ENCODE measurements at regions not wholly inside any gene's neighbourhood (a gene's known extent, or its start where the extent isn't known, plus 50 kb on each side); places are given as distances from the start of the nearest gene placed in this dataset.

DNA sequence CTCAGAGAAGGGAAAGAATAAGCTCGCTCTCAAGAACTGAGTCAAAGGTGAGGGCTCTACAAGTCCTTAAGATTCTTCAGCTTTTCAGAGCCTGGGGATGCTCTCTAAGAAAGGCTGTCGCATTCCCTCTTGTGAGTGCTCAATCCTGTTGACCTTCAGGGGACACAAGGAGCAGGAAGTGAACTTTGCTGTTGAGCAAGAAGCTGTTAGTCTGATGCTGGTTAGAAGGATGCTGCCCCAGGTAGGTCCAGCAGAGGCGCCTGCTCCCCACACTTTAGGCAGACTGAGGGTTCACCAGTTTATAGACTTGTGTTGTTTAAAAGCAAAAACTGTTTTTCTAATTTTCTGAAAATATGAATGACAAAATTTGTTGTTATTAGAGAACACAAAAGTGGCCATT lies 125.4 kb upstream of the SPOCK3 start:
- no peak for DNase-seq (ENCODE audit: insufficient read length, low spot score, missing footprints)
- H3K4me1 ChIP-seq (ENCODE audit: insufficient read depth, low read length): no peaks in the 10 kb centered on the region
- no peaks in the 10 kb centered on the region for H3K27me3 ChIP-seq (ENCODE audit: insufficient read depth, low read length)

DNA sequence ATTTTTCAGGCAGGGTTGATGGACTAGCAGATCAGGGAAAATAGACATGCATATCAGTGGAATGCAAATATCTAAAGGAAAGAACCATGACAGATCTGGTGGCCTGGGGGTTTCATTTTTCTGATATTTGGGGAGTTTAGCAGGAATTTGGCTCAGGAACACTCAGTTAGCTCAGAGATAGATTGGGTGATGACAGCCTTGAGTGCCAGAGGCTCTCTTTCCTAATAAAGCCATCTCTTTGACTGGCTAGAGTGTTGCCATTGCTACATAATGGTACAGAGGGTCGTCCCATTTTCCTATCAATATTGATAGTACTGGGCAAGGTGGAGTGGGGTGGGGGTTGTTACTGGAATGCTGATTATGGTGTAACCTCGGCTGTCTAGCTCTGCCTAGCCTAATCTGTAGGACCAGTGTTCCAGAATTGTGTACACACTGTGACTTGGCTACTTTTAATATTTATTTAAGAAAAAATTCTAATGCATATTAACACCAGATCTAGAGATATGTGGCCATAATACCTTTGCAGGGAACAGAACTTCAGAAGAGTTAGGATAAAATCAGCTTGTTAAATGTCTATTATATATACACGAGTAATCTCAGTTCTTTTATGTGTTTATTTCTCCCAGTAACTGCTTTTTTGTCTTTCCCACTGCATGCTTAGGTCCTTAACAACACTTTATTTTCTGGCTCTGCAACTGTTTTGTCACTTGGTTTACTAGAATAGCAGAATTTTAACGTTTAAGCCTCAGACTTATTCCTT lies 145.0 kb upstream of the SPOCK3 start:
- no peaks in the 10 kb centered on the region for H3K36me3 ChIP-seq (ENCODE audit: insufficient read depth, low read length)
- H3K4me3 ChIP-seq (ENCODE audit: insufficient read depth, low read length): no peak overlapping the region
- TF ChIP-seq, protein P1, sequence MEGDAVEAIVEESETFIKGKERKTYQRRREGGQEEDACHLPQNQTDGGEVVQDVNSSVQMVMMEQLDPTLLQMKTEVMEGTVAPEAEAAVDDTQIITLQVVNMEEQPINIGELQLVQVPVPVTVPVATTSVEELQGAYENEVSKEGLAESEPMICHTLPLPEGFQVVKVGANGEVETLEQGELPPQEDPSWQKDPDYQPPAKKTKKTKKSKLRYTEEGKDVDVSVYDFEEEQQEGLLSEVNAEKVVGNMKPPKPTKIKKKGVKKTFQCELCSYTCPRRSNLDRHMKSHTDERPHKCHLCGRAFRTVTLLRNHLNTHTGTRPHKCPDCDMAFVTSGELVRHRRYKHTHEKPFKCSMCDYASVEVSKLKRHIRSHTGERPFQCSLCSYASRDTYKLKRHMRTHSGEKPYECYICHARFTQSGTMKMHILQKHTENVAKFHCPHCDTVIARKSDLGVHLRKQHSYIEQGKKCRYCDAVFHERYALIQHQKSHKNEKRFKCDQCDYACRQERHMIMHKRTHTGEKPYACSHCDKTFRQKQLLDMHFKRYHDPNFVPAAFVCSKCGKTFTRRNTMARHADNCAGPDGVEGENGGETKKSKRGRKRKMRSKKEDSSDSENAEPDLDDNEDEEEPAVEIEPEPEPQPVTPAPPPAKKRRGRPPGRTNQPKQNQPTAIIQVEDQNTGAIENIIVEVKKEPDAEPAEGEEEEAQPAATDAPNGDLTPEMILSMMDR (IDR thresholded peaks at IDR 0.05; ENCODE audit: extremely low read depth, low read depth, low read length): no peak
- H4K20me1 ChIP-seq (ENCODE audit: insufficient read depth, low read length): no peaks in the 10 kb centered on the region
- no peaks in the 10 kb centered on the region for H3K9me3 ChIP-seq (ENCODE audit: low read depth, low read length)
- DNase-seq (ENCODE audit: insufficient read length, low spot score, missing footprints): no peak
- no peak overlapping the region for H2AFZ ChIP-seq (ENCODE audit: low read length)
- no peak overlapping the region for H3K4me2 ChIP-seq (ENCODE audit: insufficient read depth, low read length)
- H3K27me3 ChIP-seq (ENCODE audit: insufficient read depth, low read length): no peaks in the 10 kb centered on the region
- H3K27ac ChIP-seq (ENCODE audit: low read depth, low read length): no peak overlapping the region
- no peaks in the 10 kb centered on the region for H3K79me2 ChIP-seq (ENCODE audit: insufficient read depth, low read length)
- H3K4me1 ChIP-seq (ENCODE audit: insufficient read depth, low read length): no peaks in the 10 kb centered on the region

More for the DNA sequence above, 125.4 kb upstream of the SPOCK3 start:
- Histone ChIP-seq H3K4me3 (ENCODE audit: insufficient read depth, low read length) (no peak overlapping the region), H4K20me1 (ENCODE audit: insufficient read depth, low read length) (no peaks in the 10 kb centered on the region), H3K4me2 (ENCODE audit: insufficient read depth, low read length) (no peak overlapping the region), H3K9me3 (ENCODE audit: low read depth, low read length) (peaks cover 2% of the 10 kb centered on the region), H3K27ac (ENCODE audit: low read depth, low read length) (no peak overlapping the region), H2AFZ (ENCODE audit: low read length) (no peak overlapping the region), H3K36me3 (ENCODE audit: insufficient read depth, low read length) (no peaks in the 10 kb centered on the region), H3K79me2 (ENCODE audit: insufficient read depth, low read length) (no peaks in the 10 kb centered on the region)
- TF ChIP-seq, protein P1 (IDR thresholded peaks at IDR 0.05; ENCODE audit: extremely low read depth, low read depth, low read length): no peak

DNA sequence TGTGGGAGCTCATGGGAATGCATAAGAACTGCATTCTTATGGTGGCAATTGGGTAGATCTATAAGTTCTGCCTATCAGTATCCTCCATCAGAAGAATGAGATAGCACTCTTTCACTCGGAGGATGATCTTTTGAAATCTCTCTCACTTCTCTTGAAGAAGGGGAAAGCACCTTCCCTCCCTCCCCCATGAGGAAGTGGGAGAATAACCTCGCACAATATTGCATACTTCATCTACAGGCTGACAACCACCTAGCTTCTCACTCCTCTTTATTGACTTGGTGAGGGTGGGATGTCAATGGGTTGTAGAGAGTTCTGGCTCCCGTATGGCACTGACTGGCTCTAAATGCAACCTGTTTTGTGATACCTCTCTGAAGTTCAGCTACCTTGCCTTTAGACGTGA lies 146.7 kb upstream of the SPOCK3 start:
- no peaks in the 10 kb centered on the region for H3K4me1 ChIP-seq (ENCODE audit: insufficient read depth, low read length)
- TF ChIP-seq, protein P1 (IDR thresholded peaks at IDR 0.05; ENCODE audit: extremely low read depth, low read depth, low read length): no peak
- H3K79me2 ChIP-seq (ENCODE audit: insufficient read depth, low read length): no peaks in the 10 kb centered on the region
- peak; percentile 38 for DNase-seq (ENCODE audit: insufficient read length, low spot score, missing footprints)
- no peak overlapping the region for H2AFZ ChIP-seq (ENCODE audit: low read length)
- no peak overlapping the region for H3K4me2 ChIP-seq (ENCODE audit: insufficient read depth, low read length)
- H3K36me3 ChIP-seq (ENCODE audit: insufficient read depth, low read length): no peaks in the 10 kb centered on the region
- no peak overlapping the region for H3K27ac ChIP-seq (ENCODE audit: low read depth, low read length)
- no peaks in the 10 kb centered on the region for H3K27me3 ChIP-seq (ENCODE audit: insufficient read depth, low read length)
- no peaks in the 10 kb centered on the region for H3K9me3 ChIP-seq (ENCODE audit: low read depth, low read length)
- no peak overlapping the region for H3K4me3 ChIP-seq (ENCODE audit: insufficient read depth, low read length)
- no peaks in the 10 kb centered on the region for H4K20me1 ChIP-seq (ENCODE audit: insufficient read depth, low read length)

DNA sequence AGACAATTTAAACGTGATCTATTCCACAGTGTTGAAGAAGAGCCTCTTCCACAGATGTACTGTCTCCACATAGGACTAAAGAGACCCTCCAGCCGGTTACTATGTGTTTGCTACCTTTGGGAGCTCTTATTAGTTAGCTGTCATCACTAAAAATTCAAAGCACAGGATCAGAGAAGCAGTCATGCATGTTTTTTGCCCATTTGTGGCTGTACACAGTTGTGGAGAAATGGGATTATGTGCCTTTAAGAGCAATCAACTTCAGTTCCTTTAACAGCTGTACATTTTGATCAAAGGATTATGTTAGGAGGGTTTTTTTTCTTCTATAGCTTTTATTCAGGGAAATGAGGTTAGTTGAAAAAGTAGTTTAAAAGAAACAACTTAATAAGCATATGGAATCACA lies 149.0 kb upstream of the SPOCK3 start:
- Histone ChIP-seq H4K20me1 (ENCODE audit: insufficient read depth, low read length) (no peaks in the 10 kb centered on the region), H3K36me3 (ENCODE audit: insufficient read depth, low read length) (no peaks in the 10 kb centered on the region), H3K9me3 (ENCODE audit: low read depth, low read length) (no peaks in the 10 kb centered on the region), H2AFZ (ENCODE audit: low read length) (no peak overlapping the region), H3K4me1 (ENCODE audit: insufficient read depth, low read length) (no peaks in the 10 kb centered on the region), H3K27ac (ENCODE audit: low read depth, low read length) (no peak overlapping the region), H3K4me2 (ENCODE audit: insufficient read depth, low read length) (no peak overlapping the region), H3K79me2 (ENCODE audit: insufficient read depth, low read length) (no peaks in the 10 kb centered on the region), H3K27me3 (ENCODE audit: insufficient read depth, low read length) (no peaks in the 10 kb centered on the region), H3K4me3 (ENCODE audit: insufficient read depth, low read length) (no peak overlapping the region)
- DNase-seq (ENCODE audit: insufficient read length, low spot score, missing footprints): no peak
- TF ChIP-seq, protein P1 (IDR thresholded peaks at IDR 0.05; ENCODE audit: extremely low read depth, low read depth, low read length): no peak
